ENCODE measurements at regions not wholly inside any gene's neighbourhood (a gene's known extent, or its start where the extent isn't known, plus 50 kb on each side); places are given as distances from the start of the nearest gene placed in this dataset.
"Not testable (repeated sequence)": the region's sequence is repeated elsewhere in the genome, so short reads cannot be mapped to it uniquely, and the experiment has no call there.

DNA sequence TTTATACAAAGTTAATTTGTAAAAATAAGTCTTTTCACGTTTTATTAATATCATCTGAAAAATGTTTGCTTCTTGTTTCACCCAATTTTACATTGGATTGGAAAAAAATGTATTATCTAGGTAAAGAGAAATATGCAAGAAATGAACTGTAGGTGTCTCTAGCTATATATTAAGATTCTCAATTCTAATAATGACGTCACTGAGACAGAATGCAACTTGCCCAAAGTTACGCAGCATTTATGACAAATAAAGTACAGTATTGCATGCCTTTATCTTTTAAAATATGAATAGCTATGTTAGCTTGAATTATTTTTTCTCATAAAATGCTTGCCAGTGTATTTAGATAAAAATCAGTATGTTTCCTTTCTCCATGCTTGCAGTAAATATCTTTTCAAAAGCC, 728.8 kb downstream of the RERGL start:
- DNase-seq (ENCODE audit: low spot score), result no peak

DNA sequence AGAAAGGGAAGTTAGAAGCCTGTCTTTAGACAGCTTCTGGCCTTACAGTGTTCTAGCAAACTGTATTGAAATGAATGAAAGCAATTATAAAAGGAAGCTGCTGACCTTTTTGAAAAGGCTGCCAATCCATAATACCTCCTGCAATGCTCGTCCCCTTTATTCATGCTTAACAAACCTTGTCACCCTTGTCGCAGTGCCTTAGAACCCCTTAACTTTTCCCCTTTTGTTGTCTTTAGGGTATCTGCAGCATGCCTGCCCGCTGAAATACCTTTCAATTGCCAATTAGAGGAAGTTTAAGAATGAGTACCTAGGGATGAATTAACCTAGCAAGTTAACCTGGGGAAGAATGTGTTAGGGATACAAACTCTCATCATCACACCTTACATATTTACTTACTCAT, 731.2 kb downstream of the RERGL start:
- DNase-seq (ENCODE audit: low spot score), result no peak

DNA sequence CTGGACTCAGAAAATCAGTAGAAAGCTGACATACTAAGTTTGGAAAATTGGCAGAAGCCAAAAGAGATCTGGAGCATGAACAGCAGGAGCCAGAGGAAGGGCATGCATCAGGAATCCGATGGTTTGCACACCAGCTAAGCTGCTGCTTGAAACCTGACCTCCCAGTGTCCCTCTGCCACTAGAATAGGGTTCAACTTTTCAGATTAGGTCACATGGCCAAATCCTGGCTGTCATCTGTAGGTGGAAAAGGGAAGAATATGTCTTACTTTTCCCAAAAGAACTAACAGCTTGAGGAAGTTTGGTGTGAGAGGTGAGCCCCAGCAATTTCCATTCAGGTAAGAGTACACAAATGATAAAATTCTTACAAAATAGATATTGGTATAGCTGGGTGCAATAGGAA, 732.6 kb downstream of the RERGL start:
- no peak for DNase-seq (ENCODE audit: low spot score)

DNA sequence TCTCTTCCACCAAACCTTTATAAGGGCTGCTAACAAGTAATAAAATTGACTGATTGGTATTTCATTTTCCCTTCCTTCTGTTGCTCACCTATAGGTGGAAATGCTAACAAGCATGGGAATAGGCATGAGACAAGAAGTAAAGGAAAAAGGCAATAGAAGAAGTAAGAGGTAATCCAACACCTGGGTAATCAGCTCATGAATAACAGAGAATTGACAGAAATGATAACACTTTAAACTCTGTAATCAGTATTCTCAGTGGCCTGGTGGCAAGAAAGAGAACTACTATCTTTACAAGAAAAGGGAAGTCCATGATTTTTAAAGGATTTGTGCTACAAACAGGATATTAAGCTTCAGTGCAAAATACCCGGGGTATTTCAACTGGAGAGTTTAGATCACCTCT, 737.8 kb downstream of the RERGL start:
- no peak for DNase-seq (ENCODE audit: low spot score)

DNA sequence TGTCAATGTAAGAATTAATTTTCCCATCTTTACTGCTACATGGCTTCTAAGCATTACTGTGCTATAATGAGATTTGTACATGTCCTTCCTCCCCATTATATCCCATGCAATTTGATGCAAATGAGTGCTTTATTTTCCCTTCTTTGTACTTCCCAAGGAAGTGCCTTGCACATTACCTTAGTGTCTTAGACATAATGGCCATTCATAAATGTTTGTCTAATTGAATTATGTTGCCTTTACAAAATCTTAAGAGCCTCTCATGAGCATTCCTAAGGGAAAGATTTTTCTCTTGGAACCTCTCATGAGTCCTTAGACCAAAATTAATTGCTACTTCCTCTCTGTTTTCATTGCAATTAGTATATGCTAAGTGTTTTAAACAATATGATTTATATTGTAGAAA, 741.7 kb downstream of the RERGL start:
- DNase-seq (ENCODE audit: low spot score), result no peak

DNA sequence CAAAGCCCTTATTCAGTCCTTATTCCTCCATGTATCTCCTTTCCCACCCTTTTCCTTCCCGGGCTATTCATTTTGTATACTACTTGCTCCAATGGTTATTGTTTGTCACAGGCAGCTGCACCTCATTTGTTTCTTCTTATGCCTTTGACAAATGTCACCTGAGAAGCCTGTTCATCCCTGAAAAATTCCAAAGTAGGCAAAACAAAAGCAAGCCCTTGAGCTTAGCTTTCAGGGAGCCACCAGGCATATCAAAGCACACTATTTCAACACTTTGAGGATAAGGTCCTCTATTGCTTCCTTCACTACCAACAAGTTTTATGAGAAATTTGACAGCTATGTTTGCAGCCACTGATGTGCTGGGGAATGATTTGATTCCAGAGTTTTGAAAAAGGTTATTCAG, 738.7 kb upstream of the LMO3 start:
- DNase-seq (ENCODE audit: low spot score), result no peak

DNA sequence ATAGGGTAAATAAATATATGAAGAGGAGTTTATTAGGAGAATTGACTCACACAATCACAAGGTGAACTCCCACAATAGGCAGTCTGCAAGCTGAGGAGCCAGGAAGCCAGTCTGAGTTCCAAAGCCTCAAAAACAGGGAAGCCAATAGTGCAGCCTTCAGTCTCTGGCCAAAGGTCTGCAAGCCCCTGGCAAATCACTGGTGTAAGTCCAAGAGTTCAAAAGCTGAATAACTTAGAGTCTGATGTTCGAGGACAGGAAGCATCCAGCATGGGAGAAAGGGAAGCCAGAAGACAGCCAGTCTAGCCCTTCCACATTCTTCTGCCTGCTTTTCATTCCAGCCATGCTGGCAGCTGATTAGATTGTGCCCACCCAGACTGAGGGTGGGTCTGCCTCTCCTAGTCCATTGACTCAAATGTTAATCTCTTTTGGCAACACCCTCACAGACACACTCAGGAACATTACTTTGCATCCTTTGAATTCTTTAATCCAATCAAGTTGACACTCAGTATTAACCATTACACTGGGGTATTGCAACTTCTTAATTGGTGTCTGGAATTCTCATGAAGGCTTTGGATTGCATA, 736.5 kb upstream of the LMO3 start:
- DNase-seq (ENCODE audit: low spot score), result no peak

DNA sequence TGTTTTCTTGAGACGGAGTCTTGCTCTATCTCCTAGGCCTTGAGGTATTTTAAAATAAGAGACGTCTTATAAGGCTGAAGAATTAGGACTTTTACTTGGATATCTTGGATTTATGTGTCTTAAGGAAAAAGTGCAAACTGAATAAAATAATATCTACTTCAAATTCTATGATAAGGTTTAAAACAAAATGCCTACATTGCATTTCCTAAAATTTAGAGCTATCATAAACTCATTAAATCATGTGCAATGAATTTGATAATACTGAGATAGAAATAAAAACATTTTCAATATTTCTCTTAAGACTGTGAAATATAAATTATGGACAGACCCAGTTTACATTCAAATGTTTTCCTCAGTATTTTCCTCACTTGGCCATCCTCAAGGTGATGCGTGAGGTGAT, 729.5 kb upstream of the LMO3 start:
- DNase-seq (ENCODE audit: low spot score), result no peak

DNA sequence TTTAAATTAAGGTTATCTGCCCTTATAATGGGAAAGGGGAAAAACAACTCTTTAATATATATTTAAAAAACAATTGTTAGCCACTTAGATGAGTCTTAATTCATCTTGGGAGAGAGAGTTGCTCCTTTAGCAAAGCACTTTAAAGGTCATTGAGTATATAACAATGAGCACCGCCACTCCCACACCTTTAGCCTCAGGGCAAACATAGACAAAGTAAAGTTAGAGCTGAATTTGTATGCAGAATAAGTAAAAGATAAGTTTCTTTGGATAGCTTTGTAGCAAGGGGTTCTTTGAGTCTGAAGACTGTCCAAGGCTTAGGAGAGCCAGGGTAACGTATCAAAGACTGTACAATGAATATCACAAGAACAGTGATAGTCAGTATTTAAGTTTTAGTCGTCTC, 728.8 kb upstream of the LMO3 start:
- DNase-seq (ENCODE audit: low spot score), result no peak

DNA sequence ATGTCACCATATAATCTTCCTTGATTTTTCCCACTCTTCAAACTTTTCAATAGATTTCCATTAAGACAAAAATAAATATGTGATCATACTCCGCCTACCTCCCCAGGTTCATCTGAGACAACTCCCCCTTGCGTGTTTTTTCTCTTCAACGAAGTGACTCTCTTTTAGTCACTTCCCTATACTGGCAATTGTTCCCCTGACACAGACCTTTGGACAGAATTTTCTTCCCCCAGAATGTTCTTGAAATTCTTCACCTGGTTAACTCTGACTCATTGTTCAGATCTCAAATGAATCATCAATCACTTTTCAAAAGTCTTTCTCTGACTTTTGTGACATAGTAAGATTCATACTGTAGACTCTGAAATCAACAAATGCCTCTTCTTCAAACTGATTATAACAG, 727.3 kb upstream of the LMO3 start:
- DNase-seq (ENCODE audit: low spot score), result no peak

DNA sequence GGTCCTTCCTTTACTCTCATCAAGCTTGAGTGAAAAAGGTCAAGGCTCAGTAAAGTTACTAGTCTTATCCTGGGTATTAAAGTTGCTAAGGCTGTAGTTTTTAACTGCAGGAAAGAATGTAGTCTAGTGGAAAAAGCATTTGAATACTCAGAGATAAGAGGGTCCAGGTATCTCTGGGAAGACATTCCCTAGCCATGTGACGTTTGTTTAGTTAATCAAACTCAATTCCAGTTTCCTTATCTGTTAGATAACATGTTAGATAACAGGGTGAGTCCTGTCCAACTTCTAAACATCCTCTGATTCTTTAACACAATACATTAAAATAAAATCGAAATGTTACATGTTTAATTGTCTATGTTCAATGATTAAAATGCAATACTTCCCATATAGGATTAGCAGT, 720.7 kb upstream of the LMO3 start:
- DNase-seq (ENCODE audit: low spot score), result no peak

DNA sequence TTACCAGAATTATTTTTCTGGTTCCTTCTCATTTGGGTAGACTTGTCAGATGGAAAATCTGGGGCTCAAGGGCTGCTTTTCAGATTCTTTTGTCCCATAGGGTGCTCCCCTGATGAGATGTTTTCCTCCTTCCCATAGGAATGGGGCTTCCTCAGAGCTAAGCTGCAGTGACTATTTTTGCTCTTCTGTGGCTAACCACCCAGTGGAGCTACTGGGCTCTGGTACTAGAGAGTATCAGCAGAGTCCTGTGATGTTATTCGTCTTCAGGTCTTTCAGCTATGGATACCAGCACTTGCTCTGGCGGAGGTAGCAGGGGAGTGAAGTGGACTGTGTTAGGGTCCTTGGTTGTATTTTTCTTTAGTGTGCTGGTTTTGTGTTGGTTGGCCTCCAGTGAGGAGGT, 716.1 kb upstream of the LMO3 start:
- no peak for DNase-seq (ENCODE audit: low spot score)

DNA sequence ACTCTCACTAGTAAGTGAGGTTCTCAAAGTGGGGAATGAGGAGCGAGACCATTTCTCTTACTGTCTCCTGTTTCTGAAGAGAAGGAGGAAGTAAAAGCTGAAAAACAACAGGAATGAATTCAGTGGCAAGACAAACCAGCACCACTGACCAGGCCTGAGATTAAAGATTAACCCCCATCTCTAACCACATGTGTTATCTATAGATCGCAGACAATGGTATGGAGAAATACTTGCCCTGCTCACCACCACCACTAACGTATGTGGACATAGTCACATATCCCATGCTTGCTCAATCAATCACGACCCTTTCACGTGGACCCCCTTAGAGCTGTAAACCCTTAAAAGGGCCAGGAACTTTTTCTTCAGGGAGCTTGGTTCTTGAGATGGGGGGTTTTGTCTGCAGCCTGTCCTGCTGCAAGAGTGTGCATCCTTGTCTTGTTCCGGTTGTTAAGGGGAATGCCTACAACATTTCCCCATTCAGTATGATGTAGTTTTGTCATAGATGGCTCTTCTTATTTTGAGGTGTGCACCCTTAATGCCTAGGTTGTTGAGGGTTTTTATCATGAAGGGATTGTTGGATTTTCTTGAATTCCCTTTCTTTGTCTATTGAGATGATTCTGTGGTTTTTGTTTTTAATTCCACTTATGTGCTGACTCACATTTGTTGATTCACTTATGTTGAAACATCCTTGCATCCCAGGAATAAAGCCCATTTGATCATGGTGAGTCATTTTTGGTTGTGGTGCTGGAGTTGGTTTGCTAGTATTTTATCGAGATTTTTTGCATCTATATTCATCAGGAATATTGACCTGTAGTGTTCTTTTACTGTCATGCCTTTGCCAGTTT, 698.8 kb upstream of the LMO3 start:
- DNase-seq (ENCODE audit: low spot score), result no peak

DNA sequence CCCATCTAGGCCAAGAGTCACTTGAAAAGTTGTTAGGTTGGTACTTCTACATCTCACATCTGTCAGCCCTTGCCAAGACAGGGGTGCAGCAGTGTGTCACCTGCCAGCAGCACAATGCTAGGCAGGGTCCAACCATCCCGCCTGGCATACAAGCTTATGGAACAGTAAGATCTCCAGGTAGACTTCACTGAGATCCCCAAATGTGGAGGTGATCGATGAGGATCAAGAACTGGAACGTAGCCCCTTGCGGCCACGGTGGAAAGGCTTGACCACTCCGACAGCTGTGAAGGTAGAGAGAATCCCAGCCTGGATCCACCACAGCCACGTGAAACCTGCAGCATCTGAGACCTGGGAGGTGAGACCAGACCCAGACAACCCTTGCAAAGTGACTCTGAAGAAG, 696.0 kb upstream of the LMO3 start:
- no peak for DNase-seq (ENCODE audit: low spot score)

DNA sequence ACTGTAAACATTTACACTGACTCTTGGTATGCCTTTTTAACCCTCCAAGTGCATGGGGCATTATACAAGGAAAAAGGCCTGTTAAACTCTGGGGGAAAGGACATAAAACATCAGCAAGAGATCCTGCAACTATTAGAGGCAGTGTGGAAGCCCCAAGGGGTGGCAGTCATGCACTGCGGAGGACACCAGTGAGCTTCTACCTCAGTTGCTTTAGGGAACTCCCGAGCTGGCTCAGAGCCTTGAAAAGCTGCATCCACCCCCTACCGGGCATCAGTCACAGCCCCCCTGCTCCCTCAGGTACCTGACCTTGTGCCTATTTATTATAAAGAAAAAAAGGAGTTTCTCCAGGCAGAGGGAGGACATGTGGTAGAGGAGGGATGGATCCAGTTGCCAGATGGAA, 695.6 kb upstream of the LMO3 start:
- no peak for DNase-seq (ENCODE audit: low spot score)

DNA sequence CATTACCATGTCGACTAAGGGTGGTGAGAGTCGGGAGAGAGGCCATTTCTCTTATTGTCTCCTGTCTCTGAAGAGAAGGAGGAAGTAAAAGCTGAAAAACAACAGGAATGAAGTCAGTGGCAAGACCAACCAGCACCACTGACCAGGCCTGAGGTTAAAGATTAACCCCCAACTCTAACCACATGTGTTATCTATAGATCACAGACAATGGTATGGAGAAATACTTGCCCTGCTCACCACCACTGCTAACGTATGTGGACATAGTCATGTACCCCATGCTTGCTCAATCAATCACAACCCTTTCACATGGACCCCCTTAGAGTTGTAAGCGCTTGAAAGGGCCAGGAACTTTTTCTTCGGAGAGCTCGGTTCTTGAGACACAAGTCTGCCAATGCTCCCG, 690.9 kb upstream of the LMO3 start:
- no peak for DNase-seq (ENCODE audit: low spot score)

DNA sequence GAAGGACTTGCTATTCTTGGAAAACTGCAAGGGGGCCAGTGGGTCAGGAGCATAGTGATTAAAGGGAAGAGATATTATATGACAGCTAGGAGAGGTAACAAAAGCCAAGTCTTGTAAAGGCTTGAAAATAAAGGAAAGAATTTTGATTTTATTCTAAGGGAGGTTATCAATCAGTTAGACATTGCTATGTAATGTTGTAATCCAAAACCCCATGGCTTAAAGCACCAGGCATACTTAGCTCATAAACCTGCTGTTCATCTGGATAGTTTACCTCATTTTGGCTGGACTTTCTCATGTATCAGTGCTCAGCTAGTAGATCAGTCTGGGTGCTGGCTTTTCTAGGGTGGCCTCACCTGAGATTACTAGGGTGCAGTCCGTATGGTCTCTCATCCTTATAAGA, 680.9 kb upstream of the LMO3 start:
- no peak for DNase-seq (ENCODE audit: low spot score)

DNA sequence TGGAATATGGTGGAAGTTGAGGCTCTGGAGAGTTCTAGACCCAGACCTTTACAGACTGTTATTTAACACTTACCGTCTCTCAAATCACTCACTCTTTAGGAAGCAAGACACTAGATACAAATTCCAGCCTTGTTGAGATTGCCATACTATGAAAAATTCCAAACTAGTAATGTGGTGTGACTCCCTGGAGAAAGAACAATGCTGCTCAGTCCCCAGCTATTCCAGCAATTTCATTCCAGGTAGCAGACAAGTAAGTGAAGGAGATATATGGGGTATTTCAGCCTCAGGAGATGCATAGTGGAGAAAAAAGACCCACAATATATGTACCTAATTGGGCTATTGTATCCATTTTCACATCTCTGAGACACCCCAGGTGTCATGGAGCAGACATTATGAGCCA, 678.9 kb upstream of the LMO3 start:
- DNase-seq (ENCODE audit: low spot score), result no peak

DNA sequence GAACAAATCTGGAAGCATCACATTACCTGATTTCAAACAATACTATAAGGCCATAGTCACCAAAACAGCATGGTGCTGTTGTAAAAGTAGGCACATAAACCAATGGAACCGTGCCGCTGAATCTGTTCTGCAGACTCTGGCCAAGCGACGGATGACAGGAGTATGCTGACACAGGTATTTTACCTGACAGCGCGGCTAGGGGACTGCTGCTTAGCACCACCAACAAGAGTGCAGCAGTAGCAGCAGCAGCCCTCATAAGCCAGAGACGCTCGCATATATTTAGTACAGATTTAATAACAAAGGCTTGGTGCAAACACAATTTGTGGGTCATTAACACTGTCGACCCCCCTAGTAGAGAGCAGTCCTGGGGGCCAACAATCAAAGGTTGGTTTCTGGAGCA, 677.6 kb upstream of the LMO3 start:
- no peak for DNase-seq (ENCODE audit: low spot score)

DNA sequence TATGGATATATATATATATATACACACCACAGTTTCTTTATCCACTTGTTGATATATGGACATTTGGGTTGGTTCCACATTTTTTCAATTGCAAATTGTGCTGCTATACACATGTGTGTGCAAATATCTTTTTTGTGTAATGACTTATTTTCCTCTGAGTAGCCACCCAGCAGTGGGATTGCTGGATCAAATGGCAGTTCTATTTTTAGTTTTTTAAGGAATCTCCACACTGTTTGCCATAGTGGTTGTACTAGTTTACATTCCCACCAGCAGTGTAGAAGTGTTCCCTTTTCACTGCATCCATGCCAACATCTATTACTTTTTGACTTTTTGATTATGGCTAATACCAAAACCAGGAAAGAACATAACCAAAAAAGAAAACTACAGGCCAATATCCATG, 676.2 kb upstream of the LMO3 start:
- DNase-seq (ENCODE audit: low spot score), result not testable (repeated sequence)

DNA sequence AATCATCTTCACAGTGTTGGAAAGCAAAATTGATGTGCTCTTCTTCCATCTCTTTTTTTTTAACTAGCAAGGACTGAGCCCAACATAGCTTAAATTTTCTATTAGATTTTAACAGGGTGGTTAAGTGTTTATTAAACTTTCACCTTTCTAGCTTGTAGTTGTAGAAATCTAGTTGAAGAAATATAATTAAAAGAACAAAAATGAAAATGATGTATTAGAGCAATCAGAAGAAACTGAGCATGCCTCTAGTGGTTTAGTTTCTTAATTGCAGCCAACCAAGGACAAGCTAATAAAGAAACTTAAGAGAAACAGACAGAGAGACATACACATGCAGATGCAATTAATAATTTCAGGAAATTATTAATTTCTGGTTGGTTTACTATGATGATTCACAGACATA, 673.0 kb upstream of the LMO3 start:
- no peak for DNase-seq (ENCODE audit: low spot score)

DNA sequence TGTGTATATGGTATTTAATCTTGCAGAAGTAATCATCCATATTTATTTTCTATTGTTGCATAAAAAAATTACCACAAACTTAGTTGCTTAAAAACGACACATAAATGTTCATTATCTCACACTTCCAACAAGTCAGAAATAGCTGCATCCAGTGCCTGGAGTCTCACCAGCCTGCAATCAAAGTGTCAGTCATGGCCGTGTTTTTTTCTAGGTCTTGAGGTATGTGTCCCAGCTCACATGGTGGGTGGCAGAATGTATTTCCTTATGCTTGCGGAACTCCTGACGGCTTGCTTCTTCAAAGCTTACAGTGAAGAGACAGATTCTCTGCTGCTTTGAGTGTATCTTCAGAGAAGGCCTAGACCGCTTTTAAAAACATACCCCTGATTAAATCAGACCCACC, 670.2 kb upstream of the LMO3 start:
- DNase-seq (ENCODE audit: low spot score), result no peak

DNA sequence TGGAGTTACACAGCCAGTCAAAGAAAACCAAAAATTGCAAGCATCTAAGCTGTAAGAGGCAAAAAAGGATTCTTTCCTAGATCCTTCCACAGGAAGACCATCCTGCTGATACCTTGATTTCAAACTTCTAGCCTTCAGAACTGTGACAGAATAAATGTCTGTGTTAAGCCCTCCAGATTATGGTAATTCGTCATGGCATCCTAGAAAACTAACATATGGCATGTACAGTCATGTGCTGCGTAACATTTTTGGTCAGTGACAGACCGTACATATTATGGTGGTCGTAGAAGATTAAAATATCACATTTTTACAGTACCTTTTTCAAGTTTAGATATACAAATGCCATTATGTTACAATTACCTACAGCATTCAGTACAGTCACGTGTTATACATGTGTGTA, 660.9 kb upstream of the LMO3 start:
- no peak for DNase-seq (ENCODE audit: low spot score)

Measured in mesenteric fat pad (tissue), 1 donor.